Stimulated activated CD8-positive, alpha-beta memory T cell treated with anti-CD3 and anti-CD28 coated beads, Interleukin-2, amount 100 ng/mL, for 1 hour (primary cell): ENCODE measurements at regions not wholly inside any gene's neighbourhood (a gene's known extent, or its start where the extent isn't known, plus 50 kb on each side); places are given as distances from the start of the nearest gene placed in this dataset.
"Not testable (repeated sequence)": the region's sequence is repeated elsewhere in the genome, so short reads cannot be mapped to it uniquely, and the experiment has no call there.

ENCODE experiments used
- DNase-seq, 2 donors: peaks; one replicate each; pipeline ENCODE4 v3.0.0-alpha.2; 2020; ENCODE audit warnings: low read depth in 2 of 2

GRCh38 chr3:16768956-16769355 is 115.8 kb upstream of the PLCL2 start:
- DNase-seq, result no peak

GRCh38 chr3:16769525-16769924 is 115.2 kb upstream of the PLCL2 start:
- DNase-seq, result no peak

- DNase-seq, result no peak
Observed at GRCh38 chr3:16770021-16770420, 114.7 kb upstream of the PLCL2 start.

- DNase-seq, result no peak
Observed at GRCh38 chr3:16770792-16771191, 114.0 kb upstream of the PLCL2 start.

- DNase-seq, result not testable (repeated sequence)
Observed at GRCh38 chr3:16773594-16773993, 111.2 kb upstream of the PLCL2 start.

GRCh38 chr3:16774536-16774935 is 110.2 kb upstream of the PLCL2 start:
- not testable (repeated sequence) for DNase-seq

GRCh38 chr3:16784973-16785372 is 99.8 kb upstream of the PLCL2 start:
- no peak for DNase-seq

GRCh38 chr3:16785465-16785864 is 99.3 kb upstream of the PLCL2 start:
- DNase-seq, result no peak

- no peak for DNase-seq
Observed at GRCh38 chr3:16788440-16789056, 96.2 kb upstream of the PLCL2 start.

- DNase-seq, result peak; percentile 2 to 8
Observed at GRCh38 chr3:16789344-16790120, 95.2 kb upstream of the PLCL2 start.

GRCh38 chr3:16790432-16791400 is 94.0 kb upstream of the PLCL2 start:
- no peak for DNase-seq

GRCh38 chr3:16793321-16793720 is 91.4 kb upstream of the PLCL2 start:
- DNase-seq, result no peak

- no peak for DNase-seq
Observed at GRCh38 chr3:16794257-16794656, 90.5 kb upstream of the PLCL2 start.

- no peak for DNase-seq
Observed at GRCh38 chr3:16795581-16795980, 89.2 kb upstream of the PLCL2 start.

- DNase-seq, result no peak
Observed at GRCh38 chr3:16797831-16798230, 86.9 kb upstream of the PLCL2 start.

- no peak for DNase-seq
Observed at GRCh38 chr3:16798738-16799137, 86.0 kb upstream of the PLCL2 start.

- no peak for DNase-seq
Observed at GRCh38 chr3:16800361-16800760, 84.4 kb upstream of the PLCL2 start.

GRCh38 chr3:16801223-16801622 is 83.5 kb upstream of the PLCL2 start:
- DNase-seq, result no peak

GRCh38 chr3:16801698-16802097 is 83.1 kb upstream of the PLCL2 start:
- DNase-seq, result no peak

GRCh38 chr3:16802389-16802788 is 82.4 kb upstream of the PLCL2 start:
- no peak for DNase-seq

- no peak for DNase-seq
Observed at GRCh38 chr3:16803019-16803418, 81.7 kb upstream of the PLCL2 start.

GRCh38 chr3:16807391-16807790 is 77.4 kb upstream of the PLCL2 start:
- no peak for DNase-seq
